ENCODE measurements at regions not wholly inside any gene's neighbourhood (a gene's known extent, or its start where the extent isn't known, plus 50 kb on each side); places are given as distances from the start of the nearest gene placed in this dataset.

- no peak for TF ChIP-seq EZH2phosphoT487 (IDR thresholded peaks at IDR 0.05)
- no peak for TF ChIP-seq CTCF (IDR thresholded peaks at IDR 0.05)
Observed at GRCh38 chr2:8389431-8390108, 292.3 kb upstream of the ID2 start.
